GM21723 (cell line): ENCODE measurements at regions not wholly inside any gene's neighbourhood (a gene's known extent, or its start where the extent isn't known, plus 50 kb on each side); places are given as distances from the start of the nearest gene placed in this dataset.

Source experiments
- ATAC-seq: cut with Tn5 transposase; IDR thresholded peaks from one replicate; pipeline ENCODE4 v1.9.1; 2021; ENCODE audit warnings: mild to moderate bottlenecking, moderate library complexity; ENCODE audit not compliant: unreplicated experiment

DNA sequence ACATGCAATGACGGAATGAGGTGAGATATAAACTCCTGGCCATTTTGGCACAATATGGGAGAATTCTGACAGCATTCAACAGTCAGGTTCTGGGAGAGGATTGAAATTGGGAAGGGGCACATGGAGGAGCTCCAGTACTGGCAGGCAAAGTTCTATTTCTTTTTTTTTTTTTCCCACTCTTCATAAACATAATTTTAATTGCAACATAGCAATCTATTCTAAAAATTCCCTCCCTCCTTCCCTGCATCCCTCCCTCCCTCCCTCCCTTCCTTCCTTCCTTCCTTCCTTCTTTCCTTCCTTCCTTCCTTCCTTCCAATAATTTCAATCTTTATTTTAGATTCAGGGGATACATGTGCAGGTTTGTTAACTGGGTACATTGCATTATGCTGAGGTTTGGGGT lies 93.2 kb downstream of the PTCSC3 start:
- ATAC-seq = no peak

DNA sequence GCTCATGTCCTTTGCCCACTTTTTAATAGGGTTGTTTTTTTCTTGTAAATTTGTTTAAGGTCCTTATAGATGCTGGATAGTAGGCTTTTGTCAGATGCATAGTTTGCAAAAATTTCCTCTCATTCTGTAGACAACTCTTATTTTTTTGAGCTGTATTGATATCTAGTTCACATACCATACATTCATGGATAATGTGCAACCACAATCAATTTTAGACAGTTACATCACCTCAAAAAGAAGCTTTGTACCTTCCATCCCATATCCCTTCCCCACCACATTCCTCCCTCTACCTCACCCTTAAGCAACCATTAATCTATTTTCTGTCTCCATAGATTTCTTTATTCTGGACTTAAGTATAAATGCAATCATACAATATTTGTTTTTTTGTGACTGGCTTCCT lies 98.4 kb downstream of the PTCSC3 start:
- no peak for ATAC-seq

DNA sequence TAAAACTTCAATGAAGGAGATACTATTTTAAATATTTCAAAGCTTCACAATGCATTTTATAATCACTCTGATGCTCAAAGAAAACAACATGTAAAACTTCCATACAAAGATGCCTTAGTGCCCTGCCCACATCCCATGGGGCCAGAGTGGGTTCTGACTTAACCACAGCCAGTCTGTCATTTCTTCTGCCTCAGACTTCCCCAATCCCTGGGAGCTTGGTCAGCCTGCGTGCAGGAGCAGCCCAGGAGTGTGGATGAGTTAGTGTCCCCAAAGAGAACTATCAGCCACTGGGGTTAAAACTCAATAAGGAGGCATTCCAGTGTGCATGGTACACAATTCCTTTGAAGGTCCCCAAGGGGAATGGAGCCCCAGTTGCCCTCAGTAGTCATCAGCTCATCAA lies 100.3 kb downstream of the PTCSC3 start:
- ATAC-seq = no peak

DNA sequence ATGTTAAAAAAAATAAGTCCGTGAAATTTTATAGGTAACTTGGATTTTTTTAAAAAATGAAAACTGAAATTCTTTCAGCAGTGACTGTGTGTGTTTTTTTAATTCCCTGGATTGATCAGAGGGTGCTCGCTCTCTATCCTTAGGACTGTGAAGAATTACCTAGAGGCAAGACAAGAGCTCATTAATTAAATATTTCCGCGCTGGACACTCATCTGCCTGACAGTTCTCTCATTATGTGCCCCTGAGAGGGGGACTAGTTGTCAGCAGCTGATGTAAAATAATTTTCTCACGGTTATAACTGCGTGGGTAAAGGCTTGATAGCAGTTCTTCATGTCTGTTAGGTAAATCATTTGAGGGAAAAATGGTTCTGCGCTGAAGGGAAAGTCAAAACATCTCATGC lies 101.3 kb downstream of the PTCSC3 start:
- no peak for ATAC-seq

DNA sequence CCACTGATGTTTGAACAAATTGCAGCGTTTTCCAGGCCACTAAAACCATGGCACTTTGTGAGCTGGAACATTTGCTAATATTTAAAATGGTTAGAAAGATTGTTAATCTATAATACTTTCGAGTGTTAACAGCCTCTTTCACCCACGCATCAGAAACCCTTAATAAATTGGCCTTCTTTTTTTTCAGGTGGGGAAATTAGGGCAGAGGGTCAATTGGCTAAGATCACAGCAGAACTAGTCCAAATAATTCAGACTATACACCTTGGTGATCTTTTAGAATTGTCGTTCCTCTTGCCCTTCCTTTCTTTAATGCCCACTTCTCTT lies 105.8 kb downstream of the PTCSC3 start:
- ATAC-seq = no peak

DNA sequence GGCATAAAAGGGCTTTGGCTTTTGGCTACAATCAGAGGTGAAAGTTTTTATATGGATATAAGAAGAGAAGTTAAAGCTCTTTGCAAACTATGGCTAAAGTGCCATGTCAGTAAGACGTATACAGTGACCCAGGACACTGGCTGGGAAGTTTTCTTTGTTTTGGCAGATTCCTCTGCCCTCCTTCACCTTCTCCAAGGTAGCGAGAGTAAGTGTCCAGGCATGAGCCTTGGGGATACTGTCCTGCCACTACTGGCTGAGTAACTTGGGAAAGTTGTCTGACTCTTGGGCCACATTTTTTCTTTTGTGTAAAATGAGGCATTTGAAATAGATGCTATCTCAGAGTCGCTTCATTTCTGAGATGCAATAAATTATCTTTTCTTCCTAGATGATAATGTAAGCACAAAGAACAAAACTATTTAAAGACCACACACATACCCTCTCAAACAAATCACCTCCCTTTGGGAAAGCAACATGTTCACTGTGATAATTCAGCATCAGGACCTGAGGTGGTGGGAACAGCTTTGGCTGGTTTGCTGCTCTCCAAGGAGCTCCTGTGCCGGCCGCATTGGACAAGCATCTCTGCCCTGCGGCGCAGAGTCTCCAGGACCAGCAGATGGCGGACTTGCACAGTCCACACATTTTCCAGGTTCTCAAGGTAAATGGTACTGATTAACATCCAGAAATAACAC lies 106.3 kb downstream of the PTCSC3 start:
- ATAC-seq = peak; percentile 60

DNA sequence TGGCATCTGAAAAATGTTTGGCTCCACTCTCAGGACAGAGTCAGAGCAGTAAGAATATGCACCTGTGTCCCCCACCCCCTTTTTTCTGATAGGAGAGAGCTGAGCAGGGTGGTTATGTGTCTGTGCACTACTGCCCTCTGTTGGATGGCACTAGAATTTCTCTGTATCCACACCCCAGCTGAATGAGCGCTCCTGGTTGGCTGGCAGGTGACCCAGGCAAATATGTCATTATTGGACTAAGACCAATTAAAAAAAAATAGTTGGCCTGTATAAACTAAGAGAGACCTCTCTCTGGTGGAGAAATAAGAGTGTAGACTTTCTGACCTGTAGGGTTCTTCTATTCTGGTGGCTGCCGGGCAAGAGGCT lies 107.0 kb downstream of the PTCSC3 start:
- ATAC-seq = peak; percentile 63

DNA sequence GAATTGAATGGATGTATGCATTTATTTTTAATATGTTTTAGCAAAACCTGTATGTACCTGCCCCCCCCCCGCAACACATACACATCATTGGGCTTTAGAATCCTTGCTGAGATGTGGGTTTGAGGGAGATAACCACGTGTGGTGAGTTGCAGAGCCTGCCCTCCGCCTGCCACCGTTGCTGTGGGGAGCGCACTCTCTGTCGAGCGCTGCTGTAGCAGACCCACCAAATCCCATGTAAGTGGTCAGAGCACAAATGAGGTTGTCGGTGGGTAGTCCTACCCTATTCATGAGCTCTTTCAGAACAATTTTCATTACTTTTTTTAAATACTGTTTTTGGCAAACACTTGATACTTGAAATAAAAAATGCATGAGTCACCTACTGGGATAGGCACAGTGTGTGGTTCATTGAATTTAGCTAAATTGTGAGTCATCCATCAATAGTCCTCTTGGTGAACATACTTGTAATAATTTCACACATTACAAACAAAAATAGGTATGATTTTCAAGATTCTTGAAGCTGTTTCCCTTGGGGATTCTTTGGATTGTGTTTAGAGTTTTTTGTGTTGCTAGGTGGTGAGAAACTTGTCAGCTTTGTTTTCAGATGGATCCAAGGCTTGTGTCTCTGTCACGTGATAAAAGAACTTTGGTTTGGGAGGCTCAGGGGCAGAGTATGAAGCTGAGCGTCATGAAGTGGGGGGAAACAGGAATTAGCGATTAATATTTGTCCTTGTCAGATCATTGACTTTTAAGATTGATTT lies 107.6 kb downstream of the PTCSC3 start:
- ATAC-seq = no peak

DNA sequence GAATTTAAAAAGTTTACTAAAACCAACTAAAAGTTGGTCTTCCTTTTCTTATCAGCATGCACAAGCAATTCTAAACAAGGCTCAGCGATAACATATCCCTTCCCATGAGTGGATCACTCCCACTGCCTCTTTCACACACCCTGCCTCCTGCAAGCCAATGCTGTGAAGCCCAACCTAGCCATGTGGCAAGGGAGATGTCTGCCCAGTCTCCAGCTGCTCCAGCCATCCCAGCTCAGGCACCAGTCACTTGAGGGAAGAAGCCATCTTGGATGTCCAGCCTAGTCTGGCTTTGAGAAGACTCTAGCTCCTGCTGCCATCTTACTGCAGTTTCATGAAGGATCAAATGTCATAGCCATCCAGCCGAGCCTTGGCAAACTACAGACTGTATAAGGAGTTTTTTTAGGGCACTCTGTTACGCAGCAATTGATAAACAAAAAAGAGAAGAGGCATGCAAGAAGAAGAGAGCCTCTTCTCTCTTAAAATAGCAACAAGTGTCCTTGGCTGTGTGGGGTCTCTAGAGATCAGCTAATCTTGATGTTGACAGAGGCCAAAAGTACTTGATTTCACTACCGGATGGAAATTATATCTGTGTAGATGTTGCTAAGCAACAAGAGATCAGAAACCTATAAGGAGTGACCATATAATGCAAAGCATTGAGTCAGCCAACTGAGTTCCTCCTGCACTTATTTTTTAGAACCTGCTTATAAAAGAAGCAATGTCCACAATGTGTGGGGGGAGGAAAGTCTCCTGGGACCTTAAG lies 108.9 kb downstream of the PTCSC3 start:
- peak; percentile 59 for ATAC-seq

DNA sequence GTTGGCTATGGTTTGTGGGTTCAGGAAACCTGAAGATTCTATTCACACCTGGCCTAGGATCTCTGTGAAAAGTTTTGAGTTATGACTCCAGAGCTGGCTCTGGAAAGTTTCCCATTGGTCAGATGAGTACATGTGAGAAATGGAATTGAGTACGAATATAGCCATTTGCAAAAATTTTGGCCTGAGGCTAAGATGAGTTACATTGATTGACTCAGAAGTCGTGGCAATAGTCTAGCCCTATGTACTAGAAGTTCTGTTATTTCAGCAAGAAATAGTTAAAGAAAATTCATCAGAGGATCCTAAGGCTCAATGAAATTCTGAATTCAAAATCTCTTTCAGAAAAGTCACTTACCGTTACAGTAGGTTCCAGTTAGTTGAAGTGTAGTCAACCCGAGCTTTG lies 109.9 kb downstream of the PTCSC3 start:
- no peak for ATAC-seq

DNA sequence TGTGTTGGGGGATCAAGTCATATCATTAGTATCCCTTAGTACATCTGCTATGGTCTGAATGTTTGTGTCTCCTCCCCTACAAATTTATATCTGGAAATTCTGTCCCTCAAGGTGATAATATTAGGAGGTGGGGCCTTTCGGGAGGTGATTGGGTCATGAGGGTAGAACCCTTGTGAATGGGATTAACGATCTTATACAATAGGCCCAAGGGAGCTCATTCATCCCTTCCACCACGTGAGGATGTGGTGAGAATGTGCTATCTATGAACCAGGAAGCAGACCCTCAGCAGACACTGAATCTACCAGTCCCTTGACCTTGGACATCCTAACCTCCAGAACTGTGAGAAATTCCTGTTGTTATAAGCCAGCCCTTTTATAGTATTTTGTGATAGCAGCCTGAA lies 110.7 kb downstream of the PTCSC3 start:
- no peak for ATAC-seq

DNA sequence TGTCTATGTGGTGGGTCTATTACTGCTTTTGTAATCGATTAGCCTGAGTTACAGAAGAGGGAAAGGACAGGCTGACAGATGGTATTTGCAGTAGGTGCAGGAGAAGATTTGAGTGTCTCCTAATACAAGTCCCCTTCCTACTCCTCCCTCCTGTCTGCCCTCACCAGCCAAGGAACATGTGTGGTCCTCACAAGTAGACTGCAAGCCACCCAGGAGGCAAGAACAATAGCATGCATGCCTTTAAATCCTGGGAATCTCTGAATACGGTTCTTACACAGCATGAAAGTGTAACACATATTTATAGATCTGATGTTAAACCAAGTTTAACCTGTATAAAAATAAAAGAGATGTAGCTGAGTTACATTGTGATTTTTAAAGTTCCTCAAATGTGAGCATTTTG lies 117.0 kb downstream of the PTCSC3 start:
- ATAC-seq = no peak

DNA sequence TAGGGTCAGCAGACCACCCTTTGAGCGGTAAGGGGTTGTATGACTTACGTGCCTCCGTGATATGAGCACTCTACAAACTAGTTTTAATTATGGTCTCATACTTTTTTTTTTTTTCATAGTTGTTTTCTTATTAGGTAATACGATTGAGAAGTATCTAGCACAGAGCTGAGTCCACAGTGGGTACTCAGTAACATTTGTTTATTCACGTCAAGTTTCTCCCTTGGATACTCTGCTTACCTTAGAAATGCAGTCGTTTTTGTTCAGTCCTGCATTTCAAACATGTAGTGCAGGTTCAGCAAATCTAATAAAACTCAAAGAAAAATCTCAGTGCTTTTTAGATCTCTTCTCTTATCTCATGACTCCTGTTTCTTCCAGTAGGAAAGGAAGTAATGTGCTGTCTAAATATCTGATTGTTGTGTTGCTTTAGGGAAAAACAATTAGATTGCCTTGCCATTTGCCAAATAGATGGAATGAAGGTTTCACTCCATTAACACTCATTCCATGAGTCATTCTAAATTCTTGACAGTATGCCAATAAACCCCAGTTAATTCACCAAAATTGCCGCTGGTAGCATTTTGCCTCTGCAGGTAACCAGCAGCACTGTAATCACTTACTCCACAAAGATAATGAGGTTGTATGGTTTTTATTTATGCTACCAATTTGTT lies 118.9 kb downstream of the PTCSC3 start:
- ATAC-seq = no peak

DNA sequence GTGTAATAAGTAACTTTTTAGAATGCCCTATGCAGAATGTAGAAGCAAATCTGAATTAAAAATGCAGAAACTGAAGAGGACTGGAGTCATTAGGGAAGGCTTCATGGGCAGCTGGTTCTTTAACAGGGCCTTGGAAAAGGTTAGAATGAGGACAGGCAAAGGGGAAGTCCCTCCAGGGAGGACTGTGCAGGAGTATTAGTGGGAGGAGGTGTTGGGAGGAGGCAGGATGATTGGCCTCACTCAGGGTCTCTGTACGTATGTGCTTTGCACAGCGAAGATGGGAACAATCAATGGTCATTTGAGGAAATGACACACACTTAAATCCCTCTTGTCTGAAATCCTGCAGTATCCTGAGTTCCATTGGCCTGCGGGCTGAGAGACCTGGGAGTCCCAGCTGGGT lies 119.7 kb downstream of the PTCSC3 start:
- no peak for ATAC-seq

DNA sequence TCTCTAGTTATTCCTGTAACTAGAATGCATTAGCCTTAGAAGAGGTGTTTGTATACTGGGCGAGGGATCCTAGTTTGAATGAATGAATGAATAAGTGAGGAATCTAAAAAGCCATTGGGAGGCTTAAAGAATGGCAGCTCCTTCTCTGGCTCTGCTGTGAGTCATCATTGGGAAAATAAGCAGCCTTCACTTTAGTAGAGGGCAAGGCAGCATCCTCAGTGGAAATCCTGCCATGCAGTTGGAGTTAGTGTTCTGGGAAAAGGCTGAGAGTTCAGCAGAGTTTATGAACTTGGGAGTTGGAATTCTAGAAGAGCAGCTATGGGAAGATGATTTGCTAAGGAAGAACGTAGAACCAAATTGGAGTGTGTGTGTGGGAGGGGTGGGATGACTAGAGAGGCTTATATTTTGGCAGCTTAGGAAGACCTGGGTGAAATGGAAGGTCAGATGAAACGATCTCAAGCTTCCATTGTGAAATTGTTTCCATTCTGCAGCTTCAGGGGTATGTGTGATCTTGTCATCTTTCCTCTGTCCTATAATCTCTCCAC lies 120.8 kb downstream of the PTCSC3 start:
- ATAC-seq = no peak

DNA sequence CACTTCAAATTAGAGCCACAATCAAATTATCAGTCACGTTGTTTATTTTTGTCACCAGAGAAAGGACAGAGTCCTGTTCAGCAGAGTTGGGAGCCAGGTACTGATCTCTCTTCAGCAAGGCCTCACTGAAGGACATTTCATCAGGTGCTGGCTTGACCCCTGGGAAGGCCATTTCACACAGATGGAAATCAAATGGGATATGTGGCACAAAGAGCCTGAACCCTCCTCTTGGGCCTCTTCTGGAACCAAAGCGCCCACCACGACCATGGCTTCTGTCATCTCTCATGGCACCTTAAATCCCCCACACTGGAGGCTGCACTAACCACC lies 121.5 kb downstream of the PTCSC3 start:
- no peak for ATAC-seq

DNA sequence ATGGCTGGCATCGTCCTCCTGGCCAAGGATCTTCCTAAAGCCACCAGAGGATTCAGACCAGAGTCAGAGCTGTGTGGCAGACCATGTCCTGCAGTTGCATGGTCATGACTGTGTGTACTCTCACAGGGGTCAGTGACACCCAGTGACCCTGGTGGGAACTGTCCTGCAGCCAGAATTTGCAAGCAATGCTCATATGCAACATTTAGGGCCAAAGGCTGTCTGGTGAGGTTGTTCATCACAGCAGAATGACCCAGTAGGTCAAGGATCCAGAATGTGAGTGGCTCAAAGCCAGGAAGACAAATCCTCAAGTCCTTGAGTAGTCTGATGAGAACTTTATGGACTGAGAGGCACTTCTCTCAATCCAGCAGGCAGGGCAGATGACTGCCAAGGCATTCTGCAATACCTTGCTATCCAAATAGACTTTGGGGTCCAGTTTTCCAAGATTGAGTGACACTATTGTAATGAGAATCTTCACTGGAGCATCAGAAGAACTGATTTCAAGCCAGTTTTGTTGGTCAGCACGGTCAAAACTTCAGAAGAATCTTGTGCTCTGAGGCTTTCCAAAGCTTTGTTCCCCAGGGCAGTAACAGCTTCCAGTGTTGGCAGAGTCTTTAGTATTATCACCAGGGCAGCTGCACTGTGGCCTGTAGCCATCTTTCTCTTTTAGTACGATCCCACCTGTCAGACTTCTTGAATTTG lies 122.0 kb downstream of the PTCSC3 start:
- no peak for ATAC-seq

DNA sequence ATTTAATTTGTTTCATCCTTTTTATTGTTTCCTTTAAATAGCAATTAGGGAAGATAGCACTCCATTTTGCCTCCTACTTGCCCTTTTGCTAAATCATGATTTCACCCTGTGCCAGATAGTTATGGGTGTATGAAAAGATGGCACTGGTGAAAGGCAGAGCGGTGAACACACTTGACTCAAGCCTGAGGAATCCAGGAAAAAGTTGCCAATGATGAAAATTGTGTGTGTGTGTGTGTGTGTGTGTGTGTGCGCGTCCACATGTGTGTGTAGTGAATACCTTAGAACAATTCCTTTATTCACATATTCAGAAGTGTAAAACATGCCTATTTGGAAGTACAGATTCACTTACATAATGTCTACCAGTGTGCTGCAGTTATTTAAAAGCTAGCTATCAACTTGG lies 123.8 kb downstream of the PTCSC3 start:
- ATAC-seq = no peak

DNA sequence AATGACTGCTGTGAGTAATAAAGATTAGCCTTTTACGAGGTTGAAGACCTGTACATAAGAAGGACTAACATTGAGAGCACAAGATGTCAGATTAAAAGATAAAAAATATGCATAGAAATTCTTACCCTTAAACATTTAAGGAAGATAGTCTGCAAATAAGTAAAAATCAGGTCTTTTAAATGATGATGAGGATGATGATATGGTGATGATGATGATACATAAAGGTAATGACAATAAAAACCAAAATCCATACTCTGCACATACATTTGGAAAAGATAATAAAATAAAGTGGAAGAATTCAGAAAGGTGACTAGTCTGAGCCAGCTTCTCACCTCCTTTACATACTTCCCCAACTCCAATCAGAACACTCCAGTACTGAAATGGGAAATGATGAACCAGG lies 124.5 kb downstream of the PTCSC3 start:
- ATAC-seq = no peak

DNA sequence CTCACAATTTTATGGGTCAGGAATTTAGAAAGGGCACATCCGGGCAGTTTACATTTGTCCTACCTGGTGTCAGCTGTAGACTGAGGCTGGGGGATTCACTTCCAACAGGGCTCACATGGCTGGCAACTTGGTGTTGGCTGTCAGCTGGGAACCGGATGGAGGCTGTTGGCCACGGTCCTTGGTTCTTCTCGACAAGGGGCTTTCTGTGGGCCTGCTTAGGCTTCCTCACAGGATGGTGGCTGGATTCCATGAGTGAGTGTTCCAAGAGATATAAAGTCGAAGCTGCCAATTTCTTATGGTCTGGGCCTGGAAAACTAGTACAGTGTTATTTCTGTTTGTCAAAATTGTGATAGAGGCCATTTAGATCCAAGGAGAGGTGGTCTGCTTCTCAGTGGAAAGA lies 127.9 kb downstream of the PTCSC3 start:
- ATAC-seq = no peak

DNA sequence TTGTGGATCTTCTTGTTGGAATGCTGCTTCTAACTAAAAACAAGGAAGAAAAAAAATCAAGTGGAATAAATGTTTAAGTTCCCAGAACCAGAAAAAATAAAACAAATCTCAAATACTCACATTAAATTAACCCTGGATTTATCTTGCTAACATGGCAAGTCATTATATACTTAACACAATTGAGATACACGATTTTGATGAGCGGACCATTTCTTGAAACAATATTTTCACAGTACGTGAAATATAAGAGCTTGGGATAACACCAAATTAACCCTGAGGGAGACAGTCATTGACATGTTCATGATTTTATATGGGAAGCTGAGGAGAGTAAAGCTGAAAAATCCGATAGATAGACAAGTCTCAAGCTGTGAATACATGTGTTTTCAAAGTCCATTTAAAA lies 128.6 kb downstream of the PTCSC3 start:
- ATAC-seq = no peak
